CD4-positive, alpha-beta T cell (primary cell): ENCODE measurements at regions not wholly inside any gene's neighbourhood (a gene's known extent, or its start where the extent isn't known, plus 50 kb on each side); places are given as distances from the start of the nearest gene placed in this dataset.

ENCODE experiments used
- ATAC-seq: fragments of 200-7000 bp; cut with Tn5 transposase; one replicate; pipeline ENCODE4 v1.10.0; 2022; ENCODE audit warnings: mild to moderate bottlenecking; ENCODE audit not compliant: poor library complexity
- CTCF ChIA-PET: fragments of 350-600 bp; sonication (Branson Sonifier 250); formaldehyde crosslinking; loops from one replicate; lab custom pipeline; 2021; ENCODE audit warnings: antibody characterized with exemption, inconsistent platforms; lab: Charles Lee
- POLR2A ChIA-PET: fragments of 350-600 bp; sonication (Branson Sonifier 250); formaldehyde crosslinking; loops from one replicate; lab custom pipeline; 2021; ENCODE audit warnings: antibody characterized with exemption, inconsistent platforms; lab: Charles Lee
- DNase-seq, 14 experiments: peaks; one replicate each; pipeline ENCODE4 v3.0.0-alpha.2; 2013 to 2020; ENCODE audit warnings: mixed read lengths in 2 of 14
- H3K27ac ChIP-seq, 2 donors: one replicate each; pipeline versions ENCODE4 v1.5.1 to v1.7.0; 2013; ENCODE audit warnings: low read length in 2 of 2, low read depth in 1 of 2, mild to moderate bottlenecking in 1 of 2
- H3K27me3 ChIP-seq, 2 experiments: 1 replicate in 1 of 2; 2 replicates in 1 of 2; pipeline versions ENCODE4 v1.6.1 to v1.7.0; 2013; ENCODE audit warnings: low read length in 2 of 2, control low read depth in 1 of 2, mild to moderate bottlenecking in 1 of 2, moderate library complexity in 1 of 2; ENCODE audit not compliant: insufficient read depth in 2 of 2, control insufficient read depth in 1 of 2
- H3K36me3 ChIP-seq: one replicate; pipeline ENCODE4 v1.6.1; 2013; ENCODE audit warnings: low read length, control low read depth; ENCODE audit not compliant: insufficient read depth
- H3K4me1 ChIP-seq: one replicate; pipeline ENCODE4 v1.6.1; 2013; ENCODE audit warnings: low read length, control low read depth; ENCODE audit not compliant: insufficient read depth
- H3K4me3 ChIP-seq: one replicate; pipeline ENCODE4 v1.5.1; 2013; ENCODE audit warnings: mild to moderate bottlenecking, low read length, moderate library complexity
- H3K9me3 ChIP-seq, 2 experiments: 1 replicate in 1 of 2; 2 replicates in 1 of 2; pipeline versions ENCODE4 v1.6.1 to v1.7.0; 2013; ENCODE audit warnings: low read length in 2 of 2, mild to moderate bottlenecking in 2 of 2, control low read depth in 1 of 2, moderate library complexity in 1 of 2; ENCODE audit not compliant: control insufficient read depth in 1 of 2, insufficient read depth in 1 of 2
- H3K27ac Mint-ChIP-seq: one replicate; pipeline ENCODE4 v1.8.0; 2020; ENCODE audit warnings: mixed read lengths
- H3K27me3 Mint-ChIP-seq: one replicate; pipeline ENCODE4 v1.8.0; 2021; ENCODE audit warnings: mixed read lengths
- H3K36me3 Mint-ChIP-seq: one replicate; pipeline ENCODE4 v1.8.0; 2021; ENCODE audit warnings: low read depth, mixed read lengths
- H3K4me1 Mint-ChIP-seq: one replicate; pipeline ENCODE4 v1.8.0; 2021; ENCODE audit warnings: low read depth, mixed read lengths
- H3K4me3 Mint-ChIP-seq: one replicate; pipeline ENCODE4 v1.8.0; 2020; ENCODE audit warnings: mild to moderate bottlenecking, mixed read lengths
- H3K9me3 Mint-ChIP-seq: one replicate; pipeline ENCODE4 v1.8.0; 2020; ENCODE audit warnings: mixed read lengths
- CTCF ChIP-seq: fragments of 200-600 bp; IDR thresholded peaks from one replicate; pipeline ENCODE4 v1.8.0; 2022; ENCODE audit warnings: antibody characterized with exemption, mild to moderate bottlenecking
- intact Hi-C, 2 experiments: fragments of 100-400 bp; cut with DNase I in 1 of 2; cut with micrococcal nuclease in 1 of 2; formaldehyde crosslinking; loops; one replicate each; pipeline versions ENCODE4 v1.15.1 to v1.9.0; 2023 to 2025; cut with DNase I, micrococcal nuclease

DNA sequence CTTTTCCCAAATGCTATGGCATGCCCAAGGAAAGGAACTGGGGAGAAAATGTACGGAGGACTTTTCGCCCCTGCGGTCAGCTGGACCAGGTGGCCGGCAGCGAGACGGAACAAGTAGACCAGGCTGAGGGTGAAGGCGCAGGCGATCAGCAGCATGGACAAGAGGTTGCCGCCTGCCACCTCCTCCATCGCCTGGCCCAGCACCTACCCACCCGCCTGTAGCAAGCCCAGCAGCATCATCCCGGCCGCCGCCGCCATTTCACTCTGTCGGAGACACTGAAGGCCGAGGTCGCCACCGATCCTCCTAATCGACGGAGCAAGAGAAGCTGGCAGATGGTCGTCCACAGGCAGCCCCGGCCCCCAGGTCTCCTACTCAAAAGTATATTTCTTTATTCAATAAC is 1046.3 kb upstream of the GBE1 start:
- CTCF ChIA-PET = no interaction called here
- no peaks in the 10 kb centered on the region for H3K27me3 ChIP-seq
- DNase-seq = no peak
- no peaks in the 10 kb centered on the region for H3K4me1 ChIP-seq
- no peaks in the 10 kb centered on the region for H3K36me3 ChIP-seq
- peaks cover 0 to 5% of the 10 kb centered on the region in 2 experiments for H3K9me3 ChIP-seq
- peaks cover 19% of the 10 kb centered on the region for H3K9me3 Mint-ChIP-seq
- POLR2A ChIA-PET = no interaction called here
- TF ChIP-seq CTCF = no peak
- H3K4me3 ChIP-seq = no peak overlapping the region
- H3K36me3 Mint-ChIP-seq = no peaks in the 10 kb centered on the region
- H3K4me1 Mint-ChIP-seq = no peaks in the 10 kb centered on the region
- no peak overlapping the region for H3K4me3 Mint-ChIP-seq
- H3K27ac Mint-ChIP-seq = no peak overlapping the region
- H3K27ac ChIP-seq = no peak overlapping the region
- H3K27me3 Mint-ChIP-seq = no peaks in the 10 kb centered on the region
- intact Hi-C loops = no loop called here
- no peak for ATAC-seq

GRCh38 chr3:82802501-82802900 is 1041.1 kb upstream of the GBE1 start:
- no peaks in the 10 kb centered on the region for H3K9me3 ChIP-seq
- no peaks in the 10 kb centered on the region for H3K36me3 ChIP-seq
- Mint-ChIP-seq H3K9me3 (peaks cover 11% of the 10 kb centered on the region), H3K36me3 (no peaks in the 10 kb centered on the region), H3K4me1 (no peaks in the 10 kb centered on the region), H3K27ac (no peak overlapping the region), H3K27me3 (no peaks in the 10 kb centered on the region), H3K4me3 (no peak overlapping the region)
- ChIA-PET CTCF (no interaction called here), POLR2A (no interaction called here)
- no peak for TF ChIP-seq CTCF
- H3K4me3 ChIP-seq = no peak overlapping the region
- H3K4me1 ChIP-seq = no peaks in the 10 kb centered on the region
- intact Hi-C loops = no loop called here
- ATAC-seq (no peak), DNase-seq (no peak)
- no peak overlapping the region for H3K27ac ChIP-seq
- no peaks in the 10 kb centered on the region for H3K27me3 ChIP-seq

DNA sequence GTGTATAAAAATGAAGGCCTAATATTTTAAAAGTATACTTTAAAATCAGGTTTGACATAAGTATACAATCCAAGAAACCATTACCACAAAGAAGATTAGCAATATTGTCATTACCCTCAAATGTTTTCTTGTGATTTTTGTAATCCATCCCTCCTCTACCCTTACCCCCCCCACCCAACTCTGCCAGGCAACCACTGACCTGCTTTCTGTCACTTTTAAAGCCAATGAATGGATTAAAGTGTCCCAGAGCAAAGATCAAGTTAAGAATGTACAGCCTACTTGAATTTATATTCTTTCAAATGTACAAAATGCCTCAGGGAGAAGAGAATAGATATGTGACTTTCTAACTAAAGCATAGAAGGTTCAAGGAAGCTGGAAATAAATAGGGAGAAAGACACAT is 1038.8 kb upstream of the GBE1 start:
- H3K27me3 ChIP-seq = no peaks in the 10 kb centered on the region
- POLR2A ChIA-PET = no interaction called here

More for the DNA sequence above, 1038.8 kb upstream of the GBE1 start:
- CTCF ChIA-PET = no interaction called here
- Mint-ChIP-seq H3K4me1 (no peaks in the 10 kb centered on the region), H3K27me3 (no peaks in the 10 kb centered on the region), H3K4me3 (no peak overlapping the region), H3K27ac (no peak overlapping the region), H3K36me3 (no peaks in the 10 kb centered on the region), H3K9me3 (peaks cover 7% of the 10 kb centered on the region)
- no peaks in the 10 kb centered on the region for H3K36me3 ChIP-seq
- H3K27ac ChIP-seq = no peak overlapping the region
- no peak for TF ChIP-seq CTCF
- ATAC-seq (no peak), DNase-seq (no peak)
- intact Hi-C loops = no loop called here
- no peak overlapping the region for H3K4me3 ChIP-seq
- H3K9me3 ChIP-seq = no peaks in the 10 kb centered on the region
- no peaks in the 10 kb centered on the region for H3K4me1 ChIP-seq
